Activated T-cell treated with anti-CD3 and anti-CD28 coated beads for 48 hours (primary cell): ENCODE measurements at regions not wholly inside any gene's neighbourhood (a gene's known extent, or its start where the extent isn't known, plus 50 kb on each side); places are given as distances from the start of the nearest gene placed in this dataset.

Experiments
- DNase-seq: peaks from one replicate; pipeline ENCODE4 v3.0.0-alpha.2; 2020; ENCODE audit warnings: low read depth

GRCh38 chr3:116848248-116848829 is 138.8 kb downstream of the TUSC7 start:
- DNase-seq: no peak

GRCh38 chr3:116849261-116849688 is 139.7 kb downstream of the TUSC7 start:
- DNase-seq: no peak

- DNase-seq: no peak
Observed at GRCh38 chr3:116852803-116853202, 143.2 kb downstream of the TUSC7 start.

GRCh38 chr3:116863270-116863770 is 153.7 kb downstream of the TUSC7 start:
- no peak for DNase-seq

- no peak for DNase-seq
Observed at GRCh38 chr3:116863822-116864589, 154.4 kb downstream of the TUSC7 start.

- no peak for DNase-seq
Observed at GRCh38 chr3:116864590-116864927, 155.0 kb downstream of the TUSC7 start.

GRCh38 chr3:116870379-116870778 is 160.8 kb downstream of the TUSC7 start:
- no peak for DNase-seq

GRCh38 chr3:116871905-116872304 is 162.3 kb downstream of the TUSC7 start:
- DNase-seq: no peak

- no peak for DNase-seq
Observed at GRCh38 chr3:116872688-116873087, 163.1 kb downstream of the TUSC7 start.

GRCh38 chr3:116873142-116873541 is 163.6 kb downstream of the TUSC7 start:
- DNase-seq: no peak

- DNase-seq: no peak
Observed at GRCh38 chr3:116877968-116878367, 168.4 kb downstream of the TUSC7 start.

- DNase-seq: no peak
Observed at GRCh38 chr3:116886202-116886893, 176.8 kb downstream of the TUSC7 start.

GRCh38 chr3:116896116-116896515 is 186.5 kb downstream of the TUSC7 start:
- no peak for DNase-seq

GRCh38 chr3:116897382-116897781 is 187.8 kb downstream of the TUSC7 start:
- no peak for DNase-seq

GRCh38 chr3:116899253-116899652 is 189.7 kb downstream of the TUSC7 start:
- no peak for DNase-seq

- no peak for DNase-seq
Observed at GRCh38 chr3:116905334-116905733, 195.8 kb downstream of the TUSC7 start.

GRCh38 chr3:116905794-116906193 is 196.2 kb downstream of the TUSC7 start:
- no peak for DNase-seq

- DNase-seq: no peak
Observed at GRCh38 chr3:116912116-116912515, 202.5 kb downstream of the TUSC7 start.

GRCh38 chr3:116914004-116914403 is 204.4 kb downstream of the TUSC7 start:
- no peak for DNase-seq

GRCh38 chr3:116916836-116917235 is 207.3 kb downstream of the TUSC7 start:
- no peak for DNase-seq

GRCh38 chr3:116920826-116921610 is 211.4 kb downstream of the TUSC7 start:
- no peak for DNase-seq

- no peak for DNase-seq
Observed at GRCh38 chr3:116927918-116928317, 218.3 kb downstream of the TUSC7 start.
